Esophagus squamous epithelium (tissue), 4 donors: ENCODE measurements at regions not wholly inside any gene's neighbourhood (a gene's known extent, or its start where the extent isn't known, plus 50 kb on each side); places are given as distances from the start of the nearest gene placed in this dataset.

ENCODE experiments used
- CTCF ChIP-seq, 6 experiments: fragments of 450-650 bp in 4 of 6; fragments of 200-600 bp in 2 of 6; sonication (generic) in 2 of 6; IDR thresholded peaks; one replicate each; pipeline ENCODE4 v1.5.1; 2016 to 2019; ENCODE audit warnings: antibody characterized with exemption in 6 of 6, mild to moderate bottlenecking in 4 of 6, moderate library complexity in 4 of 6
- POLR2A ChIP-seq, 4 donors: fragments of 450-650 bp; IDR thresholded peaks; one replicate each; pipeline ENCODE4 v1.6.1; 2017; ENCODE audit warnings: antibody characterized with exemption in 4 of 4, mild to moderate bottlenecking in 4 of 4, moderate library complexity in 3 of 4

- TF ChIP-seq CTCF (IDR thresholded peaks at IDR 0.05), result no peak
- no peak for TF ChIP-seq POLR2A (IDR thresholded peaks at IDR 0.05)
Observed at GRCh38 chr14:97524589-97525319, 727.6 kb downstream of the VRK1 start.
